Gastrocnemius medialis (tissue), 4 donors: ENCODE measurements at regions not wholly inside any gene's neighbourhood (a gene's known extent, or its start where the extent isn't known, plus 50 kb on each side); places are given as distances from the start of the nearest gene placed in this dataset.

Experiments
- CTCF ChIP-seq, 5 experiments: fragments of 450-650 bp in 3 of 5; fragments of 200-600 bp in 2 of 5; sonication (generic) in 2 of 5; IDR thresholded peaks in 4 of 5; conservative IDR thresholded peaks in 1 of 5; 1 replicate in 4 of 5; 2 replicates in 1 of 5; pipeline ENCODE4 v1.5.1; 2016 to 2019; ENCODE audit warnings: antibody characterized with exemption in 5 of 5, mild to moderate bottlenecking in 3 of 5, moderate library complexity in 3 of 5
- POLR2A ChIP-seq, 2 donors: fragments of 450-650 bp; IDR thresholded peaks; one replicate each; pipeline ENCODE4 v1.6.1; 2017; ENCODE audit warnings: antibody characterized with exemption in 2 of 2, mild to moderate bottlenecking in 2 of 2, moderate library complexity in 2 of 2

GRCh38 chr13:33994826-33995502 is 177.0 kb downstream of the RFC3 start:
- no peak for TF ChIP-seq CTCF (IDR thresholded peaks at IDR 0.05 in 4 of 5, conservative IDR thresholded peaks at IDR 0.05 in 1 of 5)
- no peak for TF ChIP-seq POLR2A (IDR thresholded peaks at IDR 0.05)
